Glomerular visceral epithelial cell (primary cell): ENCODE measurements at regions not wholly inside any gene's neighbourhood (a gene's known extent, or its start where the extent isn't known, plus 50 kb on each side); places are given as distances from the start of the nearest gene placed in this dataset.
"Not testable (repeated sequence)": the region's sequence is repeated elsewhere in the genome, so short reads cannot be mapped to it uniquely, and the experiment has no call there.

Source experiments
- DNase-seq: peaks from one replicate; pipeline ENCODE4 v3.0.0-alpha.2; 2016; ENCODE audit errors: extremely low spot score

- DNase-seq = not testable (repeated sequence)
Measured at GRCh38 chr4:45248106-45248505, 521.8 kb upstream of the GNPDA2 start.

DNA sequence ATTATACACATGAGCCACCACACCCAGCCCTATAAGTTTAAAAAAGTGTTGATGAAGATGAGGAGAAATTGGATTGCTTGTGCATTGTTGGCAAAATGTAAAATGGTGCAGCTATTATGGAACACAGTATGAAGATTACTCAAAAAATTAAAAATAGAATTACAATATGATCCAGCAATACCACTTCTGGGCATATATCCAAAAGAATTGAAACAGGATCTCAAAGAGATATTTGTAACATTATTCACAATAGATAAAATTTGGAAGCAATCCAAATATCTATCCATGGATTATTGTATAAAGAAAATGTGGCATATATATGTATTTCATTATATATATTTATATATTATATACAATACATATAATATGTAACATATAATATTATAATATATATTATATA is 515.6 kb upstream of the GNPDA2 start:
- DNase-seq = no peak

DNA sequence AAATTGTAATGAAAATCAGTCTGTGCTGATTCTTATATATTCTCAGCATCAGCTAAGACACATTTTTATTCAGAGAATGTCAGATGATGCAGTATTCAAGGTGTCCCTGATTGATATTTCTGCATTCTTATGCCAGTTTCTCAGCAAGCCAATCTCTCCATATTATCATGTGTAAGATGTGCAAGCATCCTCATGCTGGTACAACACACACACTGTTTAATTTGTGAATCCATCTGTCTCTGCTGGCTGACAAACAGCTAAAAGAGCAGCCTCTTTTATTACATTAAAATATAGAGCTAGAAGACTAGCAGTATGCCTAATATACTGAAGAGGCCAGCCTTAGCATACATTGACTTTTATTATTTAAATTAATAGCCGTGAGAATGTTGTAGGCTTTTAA is 502.9 kb upstream of the GNPDA2 start:
- DNase-seq = no peak

GRCh38 chr4:45215976-45216542 is 489.7 kb upstream of the GNPDA2 start:
- no peak for DNase-seq

- DNase-seq = not testable (repeated sequence)
Measured at GRCh38 chr4:45208476-45208875, 482.1 kb upstream of the GNPDA2 start.

DNA sequence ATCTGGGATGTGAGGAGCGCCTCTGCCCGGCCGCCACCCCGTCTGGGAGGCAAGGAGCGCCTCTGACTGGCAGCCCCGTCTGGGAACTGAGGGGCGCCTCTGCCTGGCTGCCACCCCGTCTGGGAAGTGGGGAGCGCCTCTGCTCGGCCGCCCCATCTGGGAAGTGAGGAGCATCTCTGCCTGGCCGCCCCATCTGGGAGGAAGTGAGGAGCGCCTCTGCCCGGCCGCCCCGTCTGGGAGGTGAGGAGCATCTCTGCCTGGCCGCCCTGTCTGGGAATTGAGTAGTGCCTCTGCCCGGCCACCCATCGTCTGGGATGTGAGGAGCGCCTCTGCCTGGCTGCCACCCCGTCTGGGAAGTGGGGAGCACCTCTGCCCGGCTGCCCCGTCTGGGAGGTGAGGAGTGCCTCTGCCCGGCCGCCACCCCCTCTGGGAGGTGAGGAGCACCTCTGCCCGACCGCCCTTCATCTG is 481.5 kb upstream of the GNPDA2 start:
- not testable (repeated sequence) for DNase-seq

GRCh38 chr4:45207241-45207863 is 481.0 kb upstream of the GNPDA2 start:
- DNase-seq = not testable (repeated sequence)

GRCh38 chr4:45199736-45200135 is 473.4 kb upstream of the GNPDA2 start:
- no peak for DNase-seq

- no peak for DNase-seq
Measured at GRCh38 chr4:45188501-45188900, 462.1 kb upstream of the GNPDA2 start.

DNA sequence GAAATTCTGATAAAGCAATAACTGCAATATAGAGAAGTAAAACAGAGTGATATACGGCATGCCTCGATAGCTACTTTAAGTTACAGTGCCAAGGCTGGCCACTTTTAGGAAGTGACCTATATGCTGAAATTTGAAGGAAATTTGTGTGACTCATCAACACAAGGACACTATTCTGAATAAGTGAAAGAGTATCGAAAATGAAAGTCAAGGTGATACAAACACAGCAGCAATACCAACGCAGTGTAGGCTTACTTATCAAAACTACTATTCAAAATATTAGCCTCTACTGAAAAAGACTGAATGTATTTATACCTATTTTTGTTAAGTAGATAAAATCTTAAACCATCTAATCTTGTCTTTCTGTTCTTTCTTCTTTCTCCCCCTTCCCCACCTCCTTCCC is 459.9 kb upstream of the GNPDA2 start:
- no peak for DNase-seq

DNA sequence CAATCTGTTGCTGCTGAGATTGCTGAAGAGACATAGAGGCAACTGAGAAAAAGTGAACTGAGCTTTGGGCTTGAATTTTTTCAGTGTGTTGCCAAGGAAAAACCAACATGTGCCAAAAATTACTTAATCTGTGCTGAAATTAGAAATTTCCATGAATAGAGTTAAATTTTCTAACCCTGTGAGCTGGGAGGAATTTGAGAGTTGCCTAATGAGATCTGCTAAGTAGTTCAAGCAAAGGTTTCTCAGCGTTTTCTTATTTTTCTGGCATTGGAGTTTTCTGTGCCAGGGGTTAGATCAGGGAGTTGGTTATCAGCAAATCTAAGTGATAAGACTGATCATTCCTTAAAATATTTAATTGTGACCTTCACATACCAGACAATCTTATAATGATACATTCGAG is 457.5 kb upstream of the GNPDA2 start:
- DNase-seq = no peak

DNA sequence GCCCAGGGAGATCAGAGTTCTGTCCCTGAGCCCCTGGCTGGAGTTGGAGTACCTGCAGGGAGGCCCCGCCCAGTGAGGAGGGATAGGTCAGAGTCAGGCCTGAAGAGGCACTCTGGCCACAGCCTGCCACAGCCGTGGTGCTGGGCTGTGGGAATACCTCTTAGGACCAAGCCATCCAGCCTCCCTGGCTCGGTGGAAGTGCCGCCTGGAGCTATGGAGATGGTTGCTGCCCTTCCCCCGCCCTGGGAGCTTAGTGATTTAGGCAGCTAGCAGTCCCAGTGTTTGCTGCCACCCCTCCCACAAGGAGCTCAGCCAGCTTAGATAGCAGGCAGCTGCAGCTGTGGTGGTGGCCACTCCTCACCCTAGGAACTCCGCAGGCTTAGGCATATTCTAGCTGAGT is 446.3 kb upstream of the GNPDA2 start:
- DNase-seq = no peak

DNA sequence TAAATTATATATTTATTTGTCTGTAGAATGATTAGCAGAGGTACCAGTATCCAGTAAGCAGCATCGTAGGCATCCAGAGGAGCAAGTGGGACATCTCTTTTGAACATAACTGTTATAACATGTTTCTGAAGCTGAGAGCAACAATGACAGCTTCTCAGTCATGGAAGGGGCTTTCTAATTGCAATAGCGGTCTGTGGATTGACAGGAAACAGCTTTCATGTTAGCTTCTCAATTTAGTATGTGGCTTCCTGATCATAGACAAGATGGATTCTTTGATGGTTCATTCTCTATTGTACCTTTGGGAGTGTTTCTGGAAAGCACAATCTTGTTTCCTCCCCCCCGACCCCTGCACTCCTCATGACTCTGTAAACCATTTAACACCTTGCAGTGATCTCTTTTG is 434.6 kb upstream of the GNPDA2 start:
- no peak for DNase-seq

DNA sequence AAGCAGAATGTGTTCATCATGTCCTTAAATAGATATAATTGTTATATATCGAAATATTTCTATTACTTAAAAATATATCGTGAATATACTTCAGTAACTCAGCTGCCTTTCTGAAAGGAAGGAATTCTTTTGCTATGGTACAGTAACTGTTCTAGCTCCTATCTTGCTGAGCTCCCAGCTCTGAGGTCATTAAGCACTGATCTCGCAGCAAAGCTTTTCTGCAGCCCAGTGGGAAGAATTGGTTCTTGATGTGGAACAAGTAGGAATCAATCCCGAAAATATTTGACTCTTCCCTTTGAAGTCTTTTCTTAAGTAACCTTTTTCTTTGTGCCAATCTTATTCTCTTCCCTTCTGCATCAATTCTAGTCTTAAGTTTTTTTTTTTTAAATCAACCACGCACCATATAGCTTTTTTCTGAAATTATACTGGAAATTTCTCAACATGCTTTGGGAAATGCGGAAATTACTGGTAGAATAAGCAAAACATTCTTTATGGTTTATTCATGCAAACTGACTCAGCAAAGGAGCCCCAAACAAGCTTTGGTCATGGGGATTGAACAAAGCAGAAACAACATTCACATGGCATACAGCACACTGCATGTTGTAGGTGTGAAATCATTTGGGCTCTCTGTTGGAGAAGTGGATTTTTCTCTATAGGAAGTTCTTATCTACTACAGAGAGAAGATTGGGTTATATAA is 428.9 kb upstream of the GNPDA2 start:
- DNase-seq = peak; percentile 66

GRCh38 chr4:45147866-45148265 is 421.5 kb upstream of the GNPDA2 start:
- peak; percentile 35 for DNase-seq

DNA sequence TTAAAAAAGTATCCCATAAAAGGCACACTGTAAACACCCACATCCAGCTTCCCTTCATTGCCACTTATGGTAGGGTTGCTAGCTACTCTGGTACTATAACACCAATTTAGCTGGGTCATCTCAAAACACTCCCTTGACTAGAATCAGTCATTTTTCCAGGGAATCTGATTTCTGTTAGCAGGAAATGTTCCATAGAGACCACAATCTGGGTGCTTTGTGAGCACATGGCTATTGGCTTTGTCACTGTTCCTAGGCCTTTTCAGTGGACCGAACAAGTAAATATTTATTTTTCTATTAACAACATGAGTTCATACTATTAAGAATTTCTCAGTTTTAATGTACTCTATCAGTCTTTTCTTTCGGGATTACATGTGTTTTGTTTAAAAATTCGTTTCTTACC is 404.7 kb upstream of the GNPDA2 start:
- no peak for DNase-seq

GRCh38 chr4:45122406-45122805 is 396.1 kb upstream of the GNPDA2 start:
- no peak for DNase-seq

GRCh38 chr4:45121426-45121975 is 395.1 kb upstream of the GNPDA2 start:
- no peak for DNase-seq

DNA sequence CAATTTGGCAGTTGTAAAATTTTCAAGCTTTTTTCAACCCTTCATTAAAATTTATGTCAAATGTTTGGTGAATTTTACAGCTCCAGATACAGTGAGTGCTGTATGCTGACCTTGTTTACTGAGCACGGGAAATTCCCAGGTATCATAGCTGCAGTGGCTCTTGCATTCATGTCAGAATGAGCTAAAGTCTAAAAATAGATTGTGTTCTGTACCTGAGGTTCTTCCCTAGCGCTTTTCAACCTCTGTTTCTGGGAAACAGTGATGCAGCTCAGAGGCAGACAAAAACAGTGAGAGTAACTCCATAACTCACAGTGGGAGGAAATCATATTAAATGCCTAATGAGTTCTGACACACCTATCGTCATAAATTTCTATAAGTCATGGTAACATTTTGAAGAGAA is 393.8 kb upstream of the GNPDA2 start:
- DNase-seq = no peak

GRCh38 chr4:45119376-45119775 is 393.0 kb upstream of the GNPDA2 start:
- no peak for DNase-seq

- no peak for DNase-seq
Measured at GRCh38 chr4:45102716-45103115, 376.4 kb upstream of the GNPDA2 start.

DNA sequence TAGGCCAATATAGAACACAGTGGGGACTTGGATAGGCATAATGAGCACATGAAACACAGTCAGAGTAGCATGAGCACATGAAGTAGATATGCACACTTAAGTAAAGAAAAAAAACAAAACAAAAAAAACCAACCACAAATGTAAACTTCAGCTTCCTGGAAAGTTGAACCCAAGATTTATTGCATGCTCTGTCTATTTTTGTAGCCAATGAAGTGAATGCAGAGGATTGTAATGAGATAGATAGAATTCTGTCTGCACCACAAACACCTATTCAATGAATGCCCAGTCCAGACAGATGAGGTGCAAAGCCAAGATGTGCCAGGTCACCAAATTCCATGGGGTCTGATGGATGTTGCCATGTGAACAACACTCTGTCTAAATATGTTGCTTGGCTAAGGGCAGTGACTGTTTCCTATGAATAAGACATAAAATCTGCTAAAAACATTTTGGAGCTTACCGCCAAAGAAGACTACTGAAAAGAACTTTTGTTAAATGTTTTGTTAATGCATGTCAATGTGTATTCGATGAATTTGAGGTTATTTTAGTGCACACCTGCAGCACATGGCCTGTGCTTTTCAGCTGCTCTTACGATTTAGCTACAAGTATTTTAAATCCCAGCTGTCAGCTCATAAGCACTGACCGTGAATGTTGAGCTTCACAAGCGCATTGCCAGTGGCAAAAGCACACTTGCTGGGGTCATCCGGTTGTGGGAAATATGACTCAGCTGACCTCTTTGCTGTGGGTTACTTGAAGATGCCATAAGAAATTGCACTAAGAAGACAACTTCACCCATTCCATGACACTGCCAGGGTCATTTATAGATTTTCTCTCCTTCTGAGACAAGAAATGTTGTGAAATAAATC is 374.8 kb upstream of the GNPDA2 start:
- DNase-seq = peak; percentile 15
